Activated CD8-positive, alpha-beta T cell treated with anti-CD3 and anti-CD28 coated beads for 36 hours (primary cell): ENCODE measurements at regions not wholly inside any gene's neighbourhood (a gene's known extent, or its start where the extent isn't known, plus 50 kb on each side); places are given as distances from the start of the nearest gene placed in this dataset.

ENCODE experiments used
- ATAC-seq: fragments of 200-7000 bp; cut with Tn5 transposase; one replicate; pipeline ENCODE4 v1.10.0; 2021; ENCODE audit warnings: mild to moderate bottlenecking, moderate library complexity
- CTCF ChIA-PET: fragments of 350-600 bp; sonication (Branson Sonifier 250); formaldehyde crosslinking; loops from one replicate; lab custom pipeline; 2021; ENCODE audit warnings: antibody characterized with exemption; lab: Charles Lee
- POLR2A ChIA-PET: fragments of 350-600 bp; sonication (Branson Sonifier 250); formaldehyde crosslinking; loops from one replicate; lab custom pipeline; 2021; ENCODE audit warnings: antibody characterized with exemption; lab: Charles Lee
- DNase-seq: peaks from one replicate; pipeline ENCODE4 v3.0.0-alpha.2; 2020
- H3K27ac Mint-ChIP-seq: one replicate; pipeline ENCODE4 v1.8.0; 2021; ENCODE audit warnings: mild to moderate bottlenecking, mixed read lengths
- H3K27me3 Mint-ChIP-seq: one replicate; pipeline ENCODE4 v1.8.0; 2021; ENCODE audit warnings: mixed read lengths
- H3K36me3 Mint-ChIP-seq: one replicate; pipeline ENCODE4 v1.8.0; 2021; ENCODE audit warnings: low read depth, mixed read lengths
- H3K4me1 Mint-ChIP-seq: one replicate; pipeline ENCODE4 v1.8.0; 2021; ENCODE audit warnings: low read depth, mixed read lengths
- H3K4me3 Mint-ChIP-seq: one replicate; pipeline ENCODE4 v1.8.0; 2021; ENCODE audit warnings: mild to moderate bottlenecking, moderate library complexity, mixed read lengths
- H3K9me3 Mint-ChIP-seq: one replicate; pipeline ENCODE4 v1.8.0; 2021; ENCODE audit warnings: mixed read lengths
- intact Hi-C: fragments of 100-400 bp; cut with micrococcal nuclease; formaldehyde crosslinking; loops from one replicate; pipeline ENCODE4 v1.10.0; 2022
- TF ChIP-seq, protein P1 (sequence below): fragments of 200-600 bp; IDR thresholded peaks from one replicate; pipeline ENCODE4 v1.8.0; 2022; ENCODE audit warnings: antibody characterized with exemption, mild to moderate bottlenecking

DNA sequence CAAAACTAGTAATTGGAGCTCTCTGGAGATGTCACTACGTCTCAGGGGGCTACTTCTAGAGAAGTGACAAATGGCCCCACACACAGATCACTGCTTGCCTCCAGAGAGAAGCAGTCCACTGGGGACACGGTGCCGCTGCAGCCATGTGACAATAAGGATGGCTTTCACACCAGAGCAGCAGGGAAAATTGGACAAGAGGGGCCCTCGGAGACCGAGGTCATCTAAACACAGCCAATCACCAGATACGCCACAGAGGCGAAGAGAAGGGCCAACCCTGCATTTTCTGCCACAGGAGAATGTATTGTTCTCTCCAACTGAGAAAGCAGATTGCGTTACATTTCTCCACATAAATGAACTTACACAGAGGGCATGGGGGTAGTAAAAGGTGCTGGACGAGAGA lies 51.2 kb upstream of the TIAM1 start:
- TF ChIP-seq, protein P1, sequence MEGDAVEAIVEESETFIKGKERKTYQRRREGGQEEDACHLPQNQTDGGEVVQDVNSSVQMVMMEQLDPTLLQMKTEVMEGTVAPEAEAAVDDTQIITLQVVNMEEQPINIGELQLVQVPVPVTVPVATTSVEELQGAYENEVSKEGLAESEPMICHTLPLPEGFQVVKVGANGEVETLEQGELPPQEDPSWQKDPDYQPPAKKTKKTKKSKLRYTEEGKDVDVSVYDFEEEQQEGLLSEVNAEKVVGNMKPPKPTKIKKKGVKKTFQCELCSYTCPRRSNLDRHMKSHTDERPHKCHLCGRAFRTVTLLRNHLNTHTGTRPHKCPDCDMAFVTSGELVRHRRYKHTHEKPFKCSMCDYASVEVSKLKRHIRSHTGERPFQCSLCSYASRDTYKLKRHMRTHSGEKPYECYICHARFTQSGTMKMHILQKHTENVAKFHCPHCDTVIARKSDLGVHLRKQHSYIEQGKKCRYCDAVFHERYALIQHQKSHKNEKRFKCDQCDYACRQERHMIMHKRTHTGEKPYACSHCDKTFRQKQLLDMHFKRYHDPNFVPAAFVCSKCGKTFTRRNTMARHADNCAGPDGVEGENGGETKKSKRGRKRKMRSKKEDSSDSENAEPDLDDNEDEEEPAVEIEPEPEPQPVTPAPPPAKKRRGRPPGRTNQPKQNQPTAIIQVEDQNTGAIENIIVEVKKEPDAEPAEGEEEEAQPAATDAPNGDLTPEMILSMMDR = no peak
- no peaks in the 10 kb centered on the region for H3K36me3 Mint-ChIP-seq
- no peaks in the 10 kb centered on the region for H3K27me3 Mint-ChIP-seq
- POLR2A ChIA-PET = no interaction called here
- intact Hi-C loops = loop anchor here (5.0 kb wide), 1 partner anchor 33 kb away; no protein-coding TSS in a partner anchor
- H3K9me3 Mint-ChIP-seq = no peaks in the 10 kb centered on the region
- DNase-seq (no peak), ATAC-seq (no peak)
- CTCF ChIA-PET = interaction anchor here (1.3 to 1.9 kb wide), 2 partner anchors 8 to 185 kb away, joined by 3 to 4 read pairs; no protein-coding TSS in a partner anchor
- no peak overlapping the region for H3K27ac Mint-ChIP-seq
- H3K4me3 Mint-ChIP-seq = no peak overlapping the region
- peaks cover 52% of the 10 kb centered on the region for H3K4me1 Mint-ChIP-seq

DNA sequence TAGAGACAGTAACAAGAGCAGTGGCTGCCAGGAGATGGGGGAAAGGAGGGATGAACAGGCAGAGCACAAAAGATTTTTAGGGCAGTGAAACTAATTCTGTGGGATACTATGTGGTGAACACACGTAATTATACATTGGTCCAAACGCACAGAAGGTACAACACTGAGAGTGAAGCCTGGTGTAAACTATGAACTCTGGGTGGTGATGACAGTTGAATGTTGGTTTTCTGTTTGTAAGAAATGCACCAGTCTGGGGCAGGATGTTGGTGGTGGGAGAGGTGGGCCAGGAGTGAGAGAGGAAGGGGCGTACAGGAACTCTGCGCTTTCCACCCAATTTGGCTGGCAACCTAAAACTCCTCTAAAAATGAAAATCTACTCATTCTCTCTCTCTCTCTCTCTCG lies 50.2 kb upstream of the TIAM1 start:
- DNase-seq (peak; percentile 19), ATAC-seq (peak; percentile 67)
- no peaks in the 10 kb centered on the region for H3K27me3 Mint-ChIP-seq
- peaks cover 46% of the 10 kb centered on the region for H3K4me1 Mint-ChIP-seq
- H3K4me3 Mint-ChIP-seq = no peak overlapping the region
- no peaks in the 10 kb centered on the region for H3K9me3 Mint-ChIP-seq
- CTCF ChIA-PET = interaction anchor here (1.3 to 1.9 kb wide), 2 partner anchors 9 to 186 kb away, joined by 3 to 4 read pairs; no protein-coding TSS in a partner anchor
- intact Hi-C loops = no loop called here
- H3K36me3 Mint-ChIP-seq = no peaks in the 10 kb centered on the region
- POLR2A ChIA-PET = no interaction called here
- TF ChIP-seq, protein P1 = no peak
- peak overlapping the region; percentile 65 for H3K27ac Mint-ChIP-seq
